ENCODE measurements at regions not wholly inside any gene's neighbourhood (a gene's known extent, or its start where the extent isn't known, plus 50 kb on each side); places are given as distances from the start of the nearest gene placed in this dataset.

DNA sequence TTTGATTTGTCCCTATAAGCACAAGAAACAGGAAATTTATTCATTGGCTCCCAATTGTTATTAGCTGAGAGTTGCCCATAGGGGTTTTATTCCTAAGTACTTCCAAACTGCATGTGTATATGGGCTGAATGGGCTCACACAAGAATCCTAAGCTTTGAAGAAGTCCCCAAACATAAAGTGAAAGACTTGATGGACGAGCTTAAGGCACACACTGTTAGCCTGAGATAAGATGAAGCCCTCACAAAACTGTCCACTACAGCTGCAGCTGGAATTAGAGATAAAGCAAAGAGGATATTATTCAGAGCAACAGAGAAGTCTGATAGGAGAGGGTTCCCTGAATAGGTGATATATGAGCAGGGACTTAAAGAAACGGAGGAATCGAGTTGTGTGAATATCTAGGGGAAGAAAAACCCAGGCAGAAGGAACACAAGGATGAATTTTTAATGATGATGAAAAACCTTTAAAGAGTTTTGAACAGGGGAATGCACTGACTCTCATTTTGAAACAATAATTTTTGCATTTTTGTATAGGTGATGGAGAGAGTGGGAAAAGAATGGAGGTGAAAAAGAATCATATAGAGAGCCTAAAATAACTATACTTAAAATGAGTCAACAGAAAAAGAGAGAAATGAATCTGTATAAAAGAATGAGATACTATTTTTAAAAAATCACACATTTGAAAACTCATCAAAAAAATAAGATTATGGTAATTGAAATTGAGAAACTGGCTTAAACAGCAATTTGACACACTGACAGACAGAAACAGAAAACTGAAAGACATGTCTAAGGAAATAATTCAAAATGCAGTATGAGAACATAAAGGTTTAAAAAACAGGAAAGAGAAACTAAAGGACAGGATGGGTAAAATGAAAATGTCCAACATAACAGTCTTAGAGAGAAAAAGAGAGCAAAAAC is 133.6 kb upstream of the POGK start:
- no peak overlapping the region for H3K27ac ChIP-seq (ENCODE audit: low read depth, low read length)
- Mint-ChIP-seq H3K4me1 (ENCODE audit: low read depth, unreplicated experiment) (peaks cover 6% of the 10 kb centered on the region), H3K27me3 (ENCODE audit: low read depth, unreplicated experiment) (peaks cover 3% of the 10 kb centered on the region), H3K9me3 (ENCODE audit: unreplicated experiment) (peaks cover 5% of the 10 kb centered on the region), H3K4me3 (ENCODE audit: unreplicated experiment) (no peak overlapping the region), H3K36me3 (ENCODE audit: low read depth, unreplicated experiment) (no peaks in the 10 kb centered on the region), H3K27ac (ENCODE audit: unreplicated experiment) (no peak overlapping the region)
- no peak for DNase-seq (ENCODE audit: low read depth)
- TF ChIP-seq, protein P1, sequence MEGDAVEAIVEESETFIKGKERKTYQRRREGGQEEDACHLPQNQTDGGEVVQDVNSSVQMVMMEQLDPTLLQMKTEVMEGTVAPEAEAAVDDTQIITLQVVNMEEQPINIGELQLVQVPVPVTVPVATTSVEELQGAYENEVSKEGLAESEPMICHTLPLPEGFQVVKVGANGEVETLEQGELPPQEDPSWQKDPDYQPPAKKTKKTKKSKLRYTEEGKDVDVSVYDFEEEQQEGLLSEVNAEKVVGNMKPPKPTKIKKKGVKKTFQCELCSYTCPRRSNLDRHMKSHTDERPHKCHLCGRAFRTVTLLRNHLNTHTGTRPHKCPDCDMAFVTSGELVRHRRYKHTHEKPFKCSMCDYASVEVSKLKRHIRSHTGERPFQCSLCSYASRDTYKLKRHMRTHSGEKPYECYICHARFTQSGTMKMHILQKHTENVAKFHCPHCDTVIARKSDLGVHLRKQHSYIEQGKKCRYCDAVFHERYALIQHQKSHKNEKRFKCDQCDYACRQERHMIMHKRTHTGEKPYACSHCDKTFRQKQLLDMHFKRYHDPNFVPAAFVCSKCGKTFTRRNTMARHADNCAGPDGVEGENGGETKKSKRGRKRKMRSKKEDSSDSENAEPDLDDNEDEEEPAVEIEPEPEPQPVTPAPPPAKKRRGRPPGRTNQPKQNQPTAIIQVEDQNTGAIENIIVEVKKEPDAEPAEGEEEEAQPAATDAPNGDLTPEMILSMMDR (IDR thresholded peaks at IDR 0.05; ENCODE audit: insufficient read depth, low read depth, low read length) = no peak
- no peak for TF ChIP-seq EZH2 (IDR thresholded peaks at IDR 0.05; ENCODE audit: insufficient read depth, low read length)
- no peak for FAIRE-seq
- no peak overlapping the region for H3K4me2 ChIP-seq (ENCODE audit: low read length)
- no peaks in the 10 kb centered on the region for H3K36me3 ChIP-seq (ENCODE audit: insufficient read depth, low read length)
- H4K20me1 ChIP-seq (ENCODE audit: insufficient read depth, low read length) = no peaks in the 10 kb centered on the region
- H3K27me3 ChIP-seq (ENCODE audit: insufficient read depth, low read length) = no peaks in the 10 kb centered on the region
- no peak overlapping the region for H2AFZ ChIP-seq (ENCODE audit: low read depth, low read length)
- H3K79me2 ChIP-seq (ENCODE audit: insufficient read depth, low read length) = no peaks in the 10 kb centered on the region
- no peak overlapping the region for H3K4me3 ChIP-seq (ENCODE audit: insufficient read depth, low read depth, low read length)
- H3K9me3 ChIP-seq (ENCODE audit: insufficient read depth, low read depth, low read length) = no peaks in the 10 kb centered on the region
- no peaks in the 10 kb centered on the region for H3K4me1 ChIP-seq (ENCODE audit: insufficient read depth, low read length)
- H3K9ac ChIP-seq (ENCODE audit: low read length) = no peak overlapping the region

DNA sequence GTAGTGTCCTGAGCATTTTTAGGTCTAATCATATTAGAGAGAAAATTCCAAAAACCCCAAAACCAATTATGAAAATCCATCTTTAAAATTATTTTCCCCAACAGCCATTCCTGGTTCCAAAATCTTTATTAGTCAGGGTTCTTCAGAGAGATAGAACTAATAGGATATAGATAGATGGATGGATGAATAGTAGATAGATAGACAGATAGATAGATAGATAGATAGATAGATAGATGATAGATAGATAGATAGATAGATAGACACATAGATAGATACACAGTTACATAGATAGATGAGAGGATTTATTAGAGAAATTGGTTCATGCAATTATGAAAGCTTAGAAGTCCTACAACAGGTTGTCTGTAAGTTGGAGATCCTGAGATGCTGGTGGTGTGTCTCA is 122.7 kb upstream of the POGK start:
- FAIRE-seq = no peak
- TF ChIP-seq, protein P1 (IDR thresholded peaks at IDR 0.05; ENCODE audit: insufficient read depth, low read depth, low read length) = no peak
- no peak for TF ChIP-seq EZH2 (IDR thresholded peaks at IDR 0.05; ENCODE audit: insufficient read depth, low read length)
- Mint-ChIP-seq H3K27me3 (ENCODE audit: low read depth, unreplicated experiment) (no peaks in the 10 kb centered on the region), H3K9me3 (ENCODE audit: unreplicated experiment) (peaks cover 12% of the 10 kb centered on the region), H3K27ac (ENCODE audit: unreplicated experiment) (no peak overlapping the region), H3K4me3 (ENCODE audit: unreplicated experiment) (no peak overlapping the region), H3K36me3 (ENCODE audit: low read depth, unreplicated experiment) (no peaks in the 10 kb centered on the region), H3K4me1 (ENCODE audit: low read depth, unreplicated experiment) (no peaks in the 10 kb centered on the region)
- Histone ChIP-seq H3K9me3 (ENCODE audit: insufficient read depth, low read depth, low read length) (peaks cover 5% of the 10 kb centered on the region), H3K27ac (ENCODE audit: low read depth, low read length) (no peak overlapping the region), H3K36me3 (ENCODE audit: insufficient read depth, low read length) (no peaks in the 10 kb centered on the region), H3K4me3 (ENCODE audit: insufficient read depth, low read depth, low read length) (no peak overlapping the region), H3K27me3 (ENCODE audit: insufficient read depth, low read length) (no peaks in the 10 kb centered on the region), H3K79me2 (ENCODE audit: insufficient read depth, low read length) (no peaks in the 10 kb centered on the region), H2AFZ (ENCODE audit: low read depth, low read length) (no peak overlapping the region), H3K4me2 (ENCODE audit: low read length) (no peak overlapping the region), H4K20me1 (ENCODE audit: insufficient read depth, low read length) (no peaks in the 10 kb centered on the region), H3K4me1 (ENCODE audit: insufficient read depth, low read length) (no peaks in the 10 kb centered on the region), H3K9ac (ENCODE audit: low read length) (no peak overlapping the region)
- no peak for DNase-seq (ENCODE audit: low read depth)

DNA sequence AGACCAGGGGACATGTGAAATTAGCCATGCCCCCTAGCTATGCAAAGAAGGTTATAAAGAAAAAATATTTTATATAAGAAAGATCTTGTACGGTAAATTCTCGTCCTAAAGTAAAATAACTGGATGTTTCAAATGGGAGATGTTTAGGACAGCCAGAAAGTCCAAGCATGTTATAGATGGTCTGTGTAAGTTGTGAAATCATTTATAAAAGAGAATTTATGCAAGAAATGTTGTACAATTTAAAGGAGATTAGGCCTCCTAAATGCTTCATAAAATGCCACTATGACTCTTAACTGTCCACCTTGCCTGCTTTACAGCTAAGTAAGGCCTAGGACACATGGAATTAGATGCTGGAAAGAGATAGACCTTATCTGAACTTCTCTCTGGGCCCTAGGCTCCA is 118.1 kb upstream of the POGK start:
- H3K27ac Mint-ChIP-seq (ENCODE audit: unreplicated experiment) = no peak overlapping the region
- no peak overlapping the region for H2AFZ ChIP-seq (ENCODE audit: low read depth, low read length)
- no peaks in the 10 kb centered on the region for H3K27me3 ChIP-seq (ENCODE audit: insufficient read depth, low read length)
- no peaks in the 10 kb centered on the region for H3K27me3 Mint-ChIP-seq (ENCODE audit: low read depth, unreplicated experiment)
- peaks cover 2% of the 10 kb centered on the region for H3K9me3 ChIP-seq (ENCODE audit: insufficient read depth, low read depth, low read length)
- no peak for TF ChIP-seq EZH2 (IDR thresholded peaks at IDR 0.05; ENCODE audit: insufficient read depth, low read length)
- TF ChIP-seq, protein P1 (IDR thresholded peaks at IDR 0.05; ENCODE audit: insufficient read depth, low read depth, low read length) = no peak
- peaks cover 5% of the 10 kb centered on the region for H3K9me3 Mint-ChIP-seq (ENCODE audit: unreplicated experiment)
- no peak overlapping the region for H3K9ac ChIP-seq (ENCODE audit: low read length)
- no peaks in the 10 kb centered on the region for H4K20me1 ChIP-seq (ENCODE audit: insufficient read depth, low read length)
- no peaks in the 10 kb centered on the region for H3K4me1 Mint-ChIP-seq (ENCODE audit: low read depth, unreplicated experiment)
- DNase-seq (ENCODE audit: low read depth) = no peak
- H3K4me1 ChIP-seq (ENCODE audit: insufficient read depth, low read length) = no peaks in the 10 kb centered on the region
- no peaks in the 10 kb centered on the region for H3K36me3 ChIP-seq (ENCODE audit: insufficient read depth, low read length)
- H3K4me3 Mint-ChIP-seq (ENCODE audit: unreplicated experiment) = no peak overlapping the region
- H3K27ac ChIP-seq (ENCODE audit: low read depth, low read length) = no peak overlapping the region
- FAIRE-seq = no peak
- H3K4me2 ChIP-seq (ENCODE audit: low read length) = no peak overlapping the region
- H3K4me3 ChIP-seq (ENCODE audit: insufficient read depth, low read depth, low read length) = no peak overlapping the region
- no peaks in the 10 kb centered on the region for H3K36me3 Mint-ChIP-seq (ENCODE audit: low read depth, unreplicated experiment)
- H3K79me2 ChIP-seq (ENCODE audit: insufficient read depth, low read length) = no peaks in the 10 kb centered on the region
